ENCODE measurements at regions not wholly inside any gene's neighbourhood (a gene's known extent, or its start where the extent isn't known, plus 50 kb on each side); places are given as distances from the start of the nearest gene placed in this dataset.

GRCh38 chr2:155318710-155319109 is 620.2 kb downstream of the KCNJ3 start:
- no peak for DNase-seq
- TF ChIP-seq, protein P1, sequence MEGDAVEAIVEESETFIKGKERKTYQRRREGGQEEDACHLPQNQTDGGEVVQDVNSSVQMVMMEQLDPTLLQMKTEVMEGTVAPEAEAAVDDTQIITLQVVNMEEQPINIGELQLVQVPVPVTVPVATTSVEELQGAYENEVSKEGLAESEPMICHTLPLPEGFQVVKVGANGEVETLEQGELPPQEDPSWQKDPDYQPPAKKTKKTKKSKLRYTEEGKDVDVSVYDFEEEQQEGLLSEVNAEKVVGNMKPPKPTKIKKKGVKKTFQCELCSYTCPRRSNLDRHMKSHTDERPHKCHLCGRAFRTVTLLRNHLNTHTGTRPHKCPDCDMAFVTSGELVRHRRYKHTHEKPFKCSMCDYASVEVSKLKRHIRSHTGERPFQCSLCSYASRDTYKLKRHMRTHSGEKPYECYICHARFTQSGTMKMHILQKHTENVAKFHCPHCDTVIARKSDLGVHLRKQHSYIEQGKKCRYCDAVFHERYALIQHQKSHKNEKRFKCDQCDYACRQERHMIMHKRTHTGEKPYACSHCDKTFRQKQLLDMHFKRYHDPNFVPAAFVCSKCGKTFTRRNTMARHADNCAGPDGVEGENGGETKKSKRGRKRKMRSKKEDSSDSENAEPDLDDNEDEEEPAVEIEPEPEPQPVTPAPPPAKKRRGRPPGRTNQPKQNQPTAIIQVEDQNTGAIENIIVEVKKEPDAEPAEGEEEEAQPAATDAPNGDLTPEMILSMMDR (IDR thresholded peaks at IDR 0.05; ENCODE audit: partially characterized antibody, unreplicated experiment): no peak

DNA sequence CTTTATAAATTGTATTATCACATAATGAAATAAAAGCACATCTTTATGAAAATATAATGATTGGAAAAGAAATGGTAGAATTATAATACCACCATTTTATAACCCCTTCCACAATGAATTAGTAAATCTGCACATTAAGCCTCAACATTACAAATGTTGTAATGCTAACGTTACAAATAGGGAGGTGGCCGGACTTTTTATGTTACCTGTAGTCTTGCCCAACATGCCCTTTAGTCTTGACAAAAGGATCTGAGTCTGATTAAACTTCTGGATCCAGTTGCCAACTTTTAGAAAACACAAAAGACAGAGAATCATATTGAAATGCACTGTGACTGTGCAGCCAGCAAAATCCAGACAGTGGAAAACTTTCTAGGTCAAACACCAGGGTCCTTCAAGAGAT is 617.3 kb downstream of the KCNJ3 start:
- no peak overlapping the region for H3K4me3 Mint-ChIP-seq (ENCODE audit: unreplicated experiment)
- TF ChIP-seq, protein P1 (IDR thresholded peaks at IDR 0.05; ENCODE audit: partially characterized antibody, unreplicated experiment): no peak
- H3K36me3 Mint-ChIP-seq (ENCODE audit: unreplicated experiment): no peaks in the 10 kb centered on the region
- H3K4me1 Mint-ChIP-seq (ENCODE audit: low read depth, unreplicated experiment): no peaks in the 10 kb centered on the region
- no peak for DNase-seq
- no peaks in the 10 kb centered on the region for H3K27me3 Mint-ChIP-seq (ENCODE audit: unreplicated experiment)
- no peak overlapping the region for H3K27ac Mint-ChIP-seq (ENCODE audit: unreplicated experiment)
- H3K9me3 Mint-ChIP-seq (ENCODE audit: unreplicated experiment): no peaks in the 10 kb centered on the region

More at GRCh38 chr2:155318710-155319109, 620.2 kb downstream of the KCNJ3 start:
- Mint-ChIP-seq H3K36me3 (ENCODE audit: unreplicated experiment) (no peaks in the 10 kb centered on the region), H3K9me3 (ENCODE audit: unreplicated experiment) (no peaks in the 10 kb centered on the region), H3K4me1 (ENCODE audit: low read depth, unreplicated experiment) (no peaks in the 10 kb centered on the region), H3K4me3 (ENCODE audit: unreplicated experiment) (no peak overlapping the region), H3K27ac (ENCODE audit: unreplicated experiment) (no peak overlapping the region), H3K27me3 (ENCODE audit: unreplicated experiment) (no peaks in the 10 kb centered on the region)

- peaks cover 2% of the 10 kb centered on the region for H3K9me3 Mint-ChIP-seq (ENCODE audit: unreplicated experiment)
- no peak overlapping the region for H3K27ac Mint-ChIP-seq (ENCODE audit: unreplicated experiment)
- TF ChIP-seq, protein P1 (IDR thresholded peaks at IDR 0.05; ENCODE audit: partially characterized antibody, unreplicated experiment): peak; percentile 64
- H3K4me3 Mint-ChIP-seq (ENCODE audit: unreplicated experiment): no peak overlapping the region
- H3K27me3 Mint-ChIP-seq (ENCODE audit: unreplicated experiment): peaks cover 2% of the 10 kb centered on the region
- H3K4me1 Mint-ChIP-seq (ENCODE audit: low read depth, unreplicated experiment): peaks cover 9% of the 10 kb centered on the region
- DNase-seq: no peak
- no peaks in the 10 kb centered on the region for H3K36me3 Mint-ChIP-seq (ENCODE audit: unreplicated experiment)
Measured at GRCh38 chr2:155310589-155310988, 612.1 kb downstream of the KCNJ3 start.

- H3K4me3 Mint-ChIP-seq (ENCODE audit: unreplicated experiment): no peak overlapping the region
- H3K4me1 Mint-ChIP-seq (ENCODE audit: low read depth, unreplicated experiment): peaks cover 10% of the 10 kb centered on the region
- TF ChIP-seq, protein P1 (IDR thresholded peaks at IDR 0.05; ENCODE audit: partially characterized antibody, unreplicated experiment): no peak
- DNase-seq: no peak
- H3K9me3 Mint-ChIP-seq (ENCODE audit: unreplicated experiment): peaks cover 3% of the 10 kb centered on the region
- H3K36me3 Mint-ChIP-seq (ENCODE audit: unreplicated experiment): no peaks in the 10 kb centered on the region
- H3K27me3 Mint-ChIP-seq (ENCODE audit: unreplicated experiment): peaks cover 2% of the 10 kb centered on the region
- H3K27ac Mint-ChIP-seq (ENCODE audit: unreplicated experiment): no peak overlapping the region
Measured at GRCh38 chr2:155309483-155309882, 611.0 kb downstream of the KCNJ3 start.

GRCh38 chr2:155308367-155309009 is 610.0 kb downstream of the KCNJ3 start:
- Mint-ChIP-seq H3K4me3 (ENCODE audit: unreplicated experiment) (peak overlapping the region; percentile 45), H3K36me3 (ENCODE audit: unreplicated experiment) (no peaks in the 10 kb centered on the region), H3K27me3 (ENCODE audit: unreplicated experiment) (peaks cover 2% of the 10 kb centered on the region), H3K27ac (ENCODE audit: unreplicated experiment) (peak overlapping the region; percentile 62), H3K9me3 (ENCODE audit: unreplicated experiment) (peaks cover 4% of the 10 kb centered on the region), H3K4me1 (ENCODE audit: low read depth, unreplicated experiment) (peaks cover 13% of the 10 kb centered on the region)
- TF ChIP-seq, protein P1 (IDR thresholded peaks at IDR 0.05; ENCODE audit: partially characterized antibody, unreplicated experiment): no peak
- no peak for DNase-seq

Measured in glutamatergic neuron (in vitro differentiated cells).